Tibial nerve (tissue), 3 donors: ENCODE measurements at regions not wholly inside any gene's neighbourhood (a gene's known extent, or its start where the extent isn't known, plus 50 kb on each side); places are given as distances from the start of the nearest gene placed in this dataset.

Experiments
- CTCF ChIP-seq, 5 experiments: fragments of 200-600 bp in 3 of 5; fragments of 450-650 bp in 2 of 5; sonication (generic) in 3 of 5; IDR thresholded peaks; one replicate each; pipeline ENCODE4 v1.5.1; 2016 to 2019; ENCODE audit warnings: antibody characterized with exemption in 5 of 5, mild to moderate bottlenecking in 3 of 5, moderate library complexity in 2 of 5
- POLR2A ChIP-seq, 2 donors: fragments of 450-650 bp; IDR thresholded peaks; one replicate each; pipeline ENCODE4 v1.6.1; 2017; ENCODE audit warnings: antibody characterized with exemption in 2 of 2, mild to moderate bottlenecking in 2 of 2, moderate library complexity in 2 of 2

DNA sequence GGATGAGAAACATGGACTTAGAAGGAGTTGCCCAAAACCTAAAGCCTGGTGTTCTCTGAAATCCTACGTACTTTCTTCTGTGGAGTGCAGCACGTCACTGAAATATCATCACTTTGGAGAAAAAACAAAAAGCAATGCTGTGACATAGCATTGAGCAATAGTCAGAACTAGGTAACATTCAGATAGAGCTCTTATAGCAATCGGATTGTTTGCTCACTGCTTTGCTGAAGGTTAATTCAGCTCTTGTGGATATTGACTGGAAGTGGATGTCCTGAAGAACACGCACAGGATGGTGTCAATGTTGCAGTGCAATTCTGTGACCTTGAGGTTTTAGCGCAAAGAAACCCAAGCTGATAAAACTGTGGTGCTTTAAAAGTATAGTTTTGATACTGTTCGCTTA, 114.2 kb upstream of the GRXCR1 start:
- TF ChIP-seq CTCF (IDR thresholded peaks at IDR 0.05) (no peak), POLR2A (IDR thresholded peaks at IDR 0.05) (no peak)
